NCI-H2171 (cell line): ENCODE measurements at regions not wholly inside any gene's neighbourhood (a gene's known extent, or its start where the extent isn't known, plus 50 kb on each side); places are given as distances from the start of the nearest gene placed in this dataset.

ENCODE experiments used
- DNase-seq: peaks from one replicate; lab custom pipeline; 2025; lab: John Stamatoyannopoulos, UW

DNA sequence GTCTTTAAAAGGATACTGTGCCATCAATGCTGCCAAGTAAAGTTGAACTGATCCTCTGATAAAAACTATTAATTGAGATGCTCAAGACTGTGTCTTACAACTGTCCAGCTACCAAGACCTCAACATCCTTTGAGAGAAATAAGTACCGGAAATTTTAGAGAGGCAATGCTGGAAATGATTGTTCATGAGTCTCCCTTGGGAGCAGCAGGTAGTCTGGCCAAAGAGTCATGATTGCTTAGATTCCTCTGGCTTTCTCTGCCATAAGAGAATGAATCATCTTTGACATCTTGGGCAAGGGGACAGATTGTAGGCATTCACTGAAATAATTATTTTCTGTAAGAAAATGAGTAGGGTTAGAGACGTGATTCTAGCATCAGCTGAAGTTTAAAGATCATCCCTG, 466.6 kb upstream of the DAB2 start:
- no peak for DNase-seq

DNA sequence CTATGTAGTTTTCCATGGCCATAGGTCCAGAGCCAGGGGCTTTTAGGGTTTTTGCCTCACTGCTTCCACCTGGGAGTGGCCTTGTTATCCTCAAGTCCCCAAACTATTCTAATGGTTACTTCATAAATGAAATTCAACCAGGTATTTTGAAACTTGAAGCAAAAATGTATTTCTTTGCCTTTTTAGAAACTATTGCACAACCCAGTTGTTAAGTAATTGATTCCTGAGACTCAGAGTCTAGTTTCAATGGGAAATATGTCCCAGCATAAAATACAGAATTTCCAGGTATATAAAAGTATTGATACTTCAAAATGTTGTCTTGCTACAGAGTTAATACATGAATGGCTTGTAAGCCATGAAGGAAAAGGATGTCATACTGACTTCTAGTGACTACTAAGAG, 456.2 kb upstream of the DAB2 start:
- DNase-seq, result no peak

DNA sequence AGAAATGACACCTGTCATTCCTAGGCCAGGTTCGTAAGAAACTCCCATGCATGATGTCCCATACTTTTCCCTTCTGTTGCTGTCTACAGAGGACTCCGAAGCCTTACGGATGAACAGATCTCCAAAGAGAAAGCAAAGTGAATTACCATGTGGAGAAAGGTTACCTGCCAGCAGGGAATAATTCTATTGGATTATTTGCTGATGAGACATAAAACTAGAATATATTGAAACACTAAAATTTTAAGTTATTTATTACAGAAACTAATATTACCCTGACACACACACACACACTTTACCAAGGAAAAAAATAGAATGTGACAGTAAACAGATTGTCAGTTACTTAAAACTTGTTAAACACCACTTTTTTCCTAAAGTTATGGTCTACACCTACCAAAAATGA, 452.7 kb upstream of the DAB2 start:
- no peak for DNase-seq

DNA sequence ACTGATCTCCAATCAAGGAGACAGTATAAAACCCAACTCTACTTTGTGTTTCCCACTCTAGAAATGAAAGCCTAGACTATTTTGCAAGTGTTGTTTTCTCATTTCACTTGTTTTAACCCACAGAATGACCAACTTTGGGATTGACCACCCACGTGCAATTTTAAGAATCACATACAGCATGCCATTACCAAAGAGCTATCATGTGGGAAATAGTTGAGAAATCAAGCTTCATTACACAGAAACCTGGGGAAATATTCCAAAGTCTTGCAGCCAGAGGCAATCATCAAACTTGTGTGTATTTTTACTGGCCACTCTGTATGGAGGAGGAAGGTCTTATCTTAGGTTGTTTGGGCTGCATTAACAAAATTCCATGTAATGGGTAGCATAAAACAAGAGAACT, 451.4 kb upstream of the DAB2 start:
- DNase-seq, result no peak

DNA sequence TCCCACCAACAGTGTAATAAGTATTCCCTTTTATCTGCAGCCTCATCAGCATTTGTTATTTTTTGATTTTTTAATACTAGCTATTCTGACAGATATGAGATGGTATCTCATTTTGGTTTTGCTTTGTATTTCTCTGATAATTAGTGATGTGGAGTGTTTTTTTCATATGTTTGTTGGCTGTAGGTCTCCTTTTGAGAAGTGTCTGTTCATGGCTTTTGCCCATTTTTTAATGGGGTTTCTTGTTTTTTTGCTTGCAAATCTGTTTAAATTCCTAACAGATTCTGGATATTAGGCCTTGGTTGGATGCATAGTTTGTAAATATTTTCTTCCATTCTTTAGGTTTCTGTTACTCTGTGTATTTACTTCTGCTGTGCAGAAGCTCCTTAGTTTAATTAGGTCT, 445.4 kb upstream of the DAB2 start:
- no peak for DNase-seq

DNA sequence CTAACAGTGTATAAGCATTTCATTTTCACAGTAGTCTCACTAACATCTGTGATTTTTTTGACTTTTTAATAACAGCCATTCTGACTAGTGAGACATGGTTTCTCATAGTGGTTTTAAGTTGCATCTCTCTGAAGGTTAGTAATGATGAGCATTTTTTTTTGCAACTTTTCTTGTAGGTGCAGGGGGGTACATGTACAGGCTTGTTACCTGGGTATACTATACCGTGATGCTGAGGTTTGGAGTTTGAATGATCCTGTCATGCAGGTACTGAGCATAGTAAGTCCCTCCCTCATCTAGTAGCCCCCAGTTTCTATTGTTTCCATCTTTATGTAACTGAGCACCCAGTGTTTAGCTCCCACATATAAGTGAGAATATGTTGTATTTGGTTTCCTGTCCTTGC, 444.6 kb upstream of the DAB2 start:
- DNase-seq, result no peak

DNA sequence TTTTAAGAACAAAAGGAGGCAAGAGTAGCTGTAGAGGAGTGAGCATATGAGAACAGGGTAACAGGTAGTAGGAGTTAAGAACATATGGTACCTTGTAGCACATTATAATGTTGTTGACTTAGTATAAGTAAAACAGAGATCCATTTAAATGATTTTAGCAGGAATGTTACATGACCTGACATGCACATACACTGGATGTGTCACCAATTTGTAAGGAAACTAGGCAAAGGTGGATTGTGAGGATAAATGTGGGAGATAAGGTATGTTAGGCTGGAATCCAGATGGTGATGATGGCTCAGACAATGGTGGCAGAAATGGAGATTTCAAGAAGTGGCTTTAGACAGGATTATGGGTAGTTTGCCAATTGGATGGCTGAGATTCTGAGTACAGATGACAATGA, 443.1 kb upstream of the DAB2 start:
- no peak for DNase-seq

DNA sequence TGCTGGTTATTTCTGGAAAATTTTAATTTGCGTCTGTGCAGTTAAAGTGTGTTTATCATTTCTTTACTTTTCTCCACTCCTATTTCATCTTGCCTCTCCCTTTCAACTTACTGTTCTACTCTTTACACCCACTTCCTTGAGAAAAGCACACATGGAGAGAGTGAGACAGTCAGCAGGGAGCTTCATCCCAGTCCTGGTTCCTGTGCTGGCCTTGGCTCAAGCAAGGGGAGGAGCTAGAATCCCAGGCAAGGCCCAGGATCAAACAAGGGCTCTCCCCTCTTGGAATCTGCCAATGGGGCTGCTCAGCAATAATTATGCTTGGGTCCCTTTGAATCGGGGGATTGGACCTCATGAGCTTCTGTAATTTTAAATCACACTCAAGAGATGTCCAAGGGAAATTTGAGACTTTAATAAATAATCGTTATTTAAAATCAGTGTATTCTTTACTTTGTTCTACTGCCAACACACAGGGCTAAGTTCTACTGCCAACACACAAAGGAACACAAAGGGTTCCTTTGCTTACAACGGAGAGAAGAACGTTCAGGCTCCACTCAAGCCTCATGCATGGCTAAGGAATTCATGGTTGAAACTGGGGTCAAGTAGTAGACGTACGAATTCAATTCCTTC, 439.3 kb upstream of the DAB2 start:
- no peak for DNase-seq

DNA sequence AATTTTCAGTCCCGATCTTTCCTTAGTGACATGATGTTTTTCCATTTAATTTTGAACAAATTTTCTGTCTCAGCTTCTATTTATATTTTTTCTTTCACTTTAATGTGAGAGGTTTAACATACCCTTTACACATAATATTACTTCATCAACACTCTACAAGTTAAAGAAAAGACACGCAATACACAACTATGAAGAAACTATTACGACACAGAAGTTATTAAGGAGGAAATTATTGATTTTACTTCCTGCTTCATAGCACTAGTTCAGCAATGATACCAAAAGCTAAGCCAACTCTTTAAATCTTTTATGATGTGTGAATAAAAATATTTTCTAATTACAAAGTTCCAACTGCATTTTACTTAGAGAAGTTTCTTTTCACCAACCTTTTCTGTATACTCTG, 432.3 kb upstream of the DAB2 start:
- DNase-seq, result no peak

DNA sequence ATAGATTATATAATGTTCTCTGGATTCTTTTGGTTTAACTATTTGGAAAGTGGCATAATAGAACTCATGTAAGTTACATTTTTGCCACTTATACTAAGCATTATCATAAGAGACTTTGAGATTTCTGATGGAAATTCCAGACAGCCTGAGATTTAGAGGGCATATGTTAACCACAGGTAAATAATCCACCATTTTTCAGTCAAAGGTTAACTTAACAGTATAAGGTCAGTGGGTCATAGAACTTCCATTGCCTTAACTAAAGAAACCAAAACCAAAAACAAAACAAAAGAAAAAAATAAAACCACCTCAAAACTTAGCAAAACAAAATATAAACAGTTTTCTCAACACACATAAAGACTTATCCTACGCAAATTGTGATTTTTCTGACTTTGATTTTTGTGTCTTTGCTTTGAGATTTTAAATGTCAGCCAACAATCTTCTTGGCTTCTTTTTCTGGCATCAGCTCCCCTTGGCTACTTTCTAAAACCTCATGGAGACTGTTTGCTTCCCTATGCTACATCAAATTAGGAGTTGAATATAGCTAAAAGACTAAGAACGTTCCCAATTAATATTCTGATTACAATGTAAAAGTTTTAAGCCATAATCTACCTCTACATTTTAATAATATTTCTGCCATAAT, 430.1 kb upstream of the DAB2 start:
- no peak for DNase-seq

DNA sequence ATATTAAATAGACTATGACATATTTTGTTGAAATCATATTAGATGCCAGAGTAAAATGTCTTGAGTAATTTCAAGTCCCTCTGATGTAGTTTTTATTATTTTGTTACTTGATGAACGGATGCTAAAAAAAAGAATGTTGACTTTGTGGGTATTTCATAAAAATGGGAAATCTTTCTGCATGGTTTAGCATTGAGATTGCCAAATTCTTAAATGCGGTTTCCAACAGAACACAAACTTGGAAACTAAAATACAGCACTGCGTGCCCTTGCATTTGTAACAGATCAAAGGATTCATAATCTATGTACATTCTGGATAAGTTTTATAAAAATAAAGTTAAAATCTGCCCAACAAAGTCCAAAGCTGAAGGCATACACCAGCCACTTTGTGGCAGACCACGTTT, 425.5 kb upstream of the DAB2 start:
- DNase-seq, result no peak

DNA sequence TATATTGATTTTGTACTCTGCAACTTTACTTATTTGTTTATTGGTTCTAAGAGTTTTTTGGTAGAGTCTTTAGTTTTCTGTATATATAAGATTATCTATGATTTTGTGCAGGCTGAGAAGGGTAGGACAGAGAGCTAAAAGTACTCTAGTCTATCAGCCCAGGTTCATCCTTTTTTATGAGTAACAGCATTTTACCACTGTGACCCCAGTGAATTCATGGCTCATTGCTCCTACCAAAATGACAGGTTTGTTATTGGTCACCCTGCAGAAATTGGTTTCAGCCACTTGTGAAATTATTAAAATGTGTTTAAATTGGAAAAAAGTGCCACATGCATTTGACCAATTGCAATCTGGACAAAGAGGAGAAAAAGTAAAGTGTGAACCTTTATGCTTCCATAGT, 421.4 kb upstream of the DAB2 start:
- DNase-seq, result no peak

DNA sequence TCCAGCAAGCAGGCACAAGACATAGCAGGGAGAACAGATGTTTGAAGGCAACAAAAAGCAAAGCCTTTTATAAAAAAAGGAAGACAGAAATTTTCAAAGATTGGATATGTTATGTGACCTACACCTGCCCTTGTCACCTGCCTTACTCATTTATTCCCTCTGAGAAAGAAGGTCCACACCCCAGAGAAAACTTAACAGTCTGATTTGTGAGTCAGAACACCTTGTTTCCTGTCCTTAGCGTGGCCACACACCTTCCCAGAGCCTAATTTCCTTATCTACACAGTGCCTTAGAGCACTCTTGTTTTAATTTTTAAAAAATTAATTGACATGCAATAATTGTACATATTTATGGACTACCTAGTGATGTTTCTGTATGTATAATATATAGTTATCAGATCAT, 419.0 kb upstream of the DAB2 start:
- DNase-seq, result no peak

DNA sequence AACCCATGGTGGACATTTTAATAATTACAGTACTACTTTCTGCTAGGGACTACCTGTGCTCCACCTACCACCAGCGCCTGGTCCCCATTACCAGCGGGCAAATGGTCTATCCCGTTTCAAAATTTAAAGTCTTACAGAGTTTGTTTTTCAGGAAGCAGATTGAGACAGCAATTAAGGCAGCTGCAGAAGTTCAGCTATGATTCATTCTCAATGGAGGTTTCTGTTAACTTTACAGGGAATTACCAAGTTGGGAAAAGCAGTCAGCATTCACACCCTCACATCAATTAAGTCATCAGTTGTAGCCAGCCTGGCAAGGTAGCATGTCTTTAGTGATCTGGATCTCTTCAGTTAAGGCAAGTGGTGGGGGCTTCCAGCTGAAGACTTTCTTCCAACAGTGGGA, 410.6 kb upstream of the DAB2 start:
- no peak for DNase-seq

DNA sequence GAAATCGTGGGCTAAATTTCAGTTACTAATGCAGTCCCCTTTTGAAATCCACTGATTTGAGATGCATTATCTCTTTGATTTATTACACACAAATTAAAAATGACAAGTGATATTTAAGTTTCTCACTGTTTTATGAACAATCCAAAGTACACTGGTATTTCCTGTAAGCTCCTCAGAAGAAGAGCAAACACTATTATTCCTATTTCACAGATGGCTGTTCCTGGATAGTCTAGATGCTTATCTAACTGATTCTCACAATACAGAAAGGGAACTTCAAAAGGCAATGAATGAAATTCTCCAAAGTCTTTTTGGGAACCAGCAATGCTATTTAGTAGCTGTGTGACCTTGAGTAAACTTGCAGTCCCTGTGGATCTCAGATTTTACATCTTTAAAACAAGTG, 404.7 kb upstream of the DAB2 start:
- DNase-seq, result no peak

DNA sequence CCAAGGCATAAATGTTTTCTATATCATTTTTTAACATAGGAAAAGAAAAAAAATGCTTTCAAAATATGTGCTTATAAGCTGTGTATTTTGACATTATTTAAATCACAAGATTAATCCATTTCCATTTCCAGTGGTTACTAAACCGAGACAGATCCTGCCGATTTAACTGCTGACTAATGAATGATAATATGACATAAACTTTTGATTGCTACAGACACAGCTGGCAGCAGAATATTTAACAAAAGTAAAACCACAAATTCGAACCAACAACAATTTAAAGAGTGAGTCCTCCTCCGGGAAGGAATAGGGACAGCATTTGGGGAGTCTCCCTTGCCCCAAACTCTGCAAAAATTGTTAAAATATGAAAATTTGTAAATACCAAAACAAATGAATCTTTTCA, 401.3 kb upstream of the DAB2 start:
- no peak for DNase-seq

DNA sequence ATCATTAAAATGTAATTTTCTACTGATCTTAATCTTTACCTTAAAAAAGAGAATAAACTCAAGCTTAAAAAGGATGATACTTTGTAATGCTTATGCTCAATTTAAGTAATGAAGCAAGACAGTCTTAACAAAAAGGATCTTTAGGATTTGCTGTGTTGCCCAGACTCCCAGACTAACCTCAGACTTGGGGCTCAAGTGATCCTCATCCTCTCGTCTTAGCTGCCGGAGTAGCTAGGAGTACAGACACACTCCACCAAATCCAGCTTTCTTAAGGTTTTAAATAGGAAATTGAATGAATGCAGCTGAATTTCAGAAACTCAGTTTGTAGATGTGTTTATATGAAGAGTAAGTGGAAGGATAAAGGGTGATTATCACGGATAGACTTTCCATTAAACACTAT, 400.5 kb upstream of the DAB2 start:
- DNase-seq, result no peak

DNA sequence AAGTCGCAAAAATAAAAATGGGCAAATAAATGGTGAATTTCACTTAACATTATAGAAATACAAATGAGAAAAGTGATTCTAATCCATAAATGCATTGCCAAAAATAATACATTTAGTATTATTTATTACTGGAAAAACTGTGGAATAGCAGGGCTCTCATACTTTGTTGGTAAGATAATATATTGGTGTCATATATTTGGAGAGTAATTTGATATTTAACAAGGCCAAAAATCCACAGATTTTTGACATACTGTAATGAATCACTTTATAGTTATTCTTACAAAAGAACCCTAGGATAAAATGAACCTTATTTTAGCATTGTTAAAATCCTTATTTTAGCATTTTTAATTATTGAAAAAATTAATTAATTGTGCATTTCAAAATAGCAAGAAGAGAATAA, 397.2 kb upstream of the DAB2 start:
- no peak for DNase-seq

DNA sequence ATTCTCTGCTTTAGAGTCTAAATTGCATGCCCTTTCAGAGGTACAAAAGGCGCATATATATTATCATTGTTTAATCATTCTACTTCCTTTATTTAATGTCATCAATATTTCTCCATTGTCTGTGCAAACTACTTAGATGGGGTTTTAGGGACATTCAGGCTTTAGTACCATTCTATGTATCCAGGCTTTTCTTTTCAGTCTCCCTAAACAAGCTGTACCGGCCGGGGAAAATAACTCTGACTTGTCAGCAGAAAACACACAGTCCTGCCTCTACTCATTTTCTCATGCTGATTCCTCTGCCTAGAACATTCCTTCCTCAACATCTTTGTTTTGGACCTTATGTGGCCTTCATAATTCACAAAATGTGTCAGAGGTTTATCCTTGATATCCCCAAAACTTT, 392.1 kb upstream of the DAB2 start:
- no peak for DNase-seq

DNA sequence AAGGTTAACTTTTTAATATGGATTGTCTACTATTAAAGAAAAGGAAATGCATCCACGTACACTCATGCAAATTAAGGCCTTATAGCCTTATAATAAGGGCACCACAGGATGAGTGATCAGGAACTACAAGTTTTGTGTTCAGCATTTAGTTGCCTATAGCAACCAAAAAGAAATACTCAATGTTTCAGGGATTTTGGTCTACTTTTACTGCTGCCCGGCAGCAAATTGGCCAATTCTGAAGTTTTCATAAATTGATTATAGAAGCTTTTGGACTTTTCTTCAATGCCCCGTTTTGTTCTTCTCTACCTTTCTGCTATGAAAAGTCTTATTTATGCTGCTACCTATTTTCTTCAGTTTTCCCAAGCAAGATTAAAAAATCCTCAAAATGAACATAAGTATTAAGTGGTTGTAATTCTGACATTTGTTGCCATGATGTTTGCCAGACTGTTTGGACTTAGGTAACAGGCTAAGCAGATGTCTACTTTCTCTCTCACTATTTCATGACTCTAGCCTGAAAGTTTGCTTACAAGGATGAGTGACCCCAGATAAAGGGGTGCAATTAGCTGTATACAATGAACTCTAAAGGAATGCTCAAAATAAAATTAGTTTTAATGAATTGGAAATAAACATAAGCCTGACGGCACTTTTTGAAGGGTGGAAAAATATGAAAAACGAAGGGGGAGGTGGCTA, 391.5 kb upstream of the DAB2 start:
- DNase-seq, result no peak

DNA sequence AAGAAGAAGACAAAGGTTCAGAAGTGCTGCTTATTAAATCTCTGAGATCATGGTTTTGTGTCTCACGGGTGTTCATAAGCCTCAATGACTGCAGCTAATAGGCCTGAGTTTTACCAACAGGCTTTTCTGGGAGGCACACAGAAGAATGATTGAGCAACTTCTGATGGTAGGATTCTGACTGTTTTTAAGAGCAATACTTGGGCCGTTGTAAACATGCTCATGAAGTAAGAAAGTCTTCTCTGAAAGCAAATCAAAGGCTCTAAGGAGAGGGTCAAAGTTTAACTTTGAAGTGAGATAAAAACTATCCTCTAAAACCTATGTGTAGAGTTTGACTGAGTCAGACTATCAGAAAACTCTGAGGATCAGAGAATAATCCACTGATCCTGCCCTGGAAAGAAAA, 390.9 kb upstream of the DAB2 start:
- no peak for DNase-seq

DNA sequence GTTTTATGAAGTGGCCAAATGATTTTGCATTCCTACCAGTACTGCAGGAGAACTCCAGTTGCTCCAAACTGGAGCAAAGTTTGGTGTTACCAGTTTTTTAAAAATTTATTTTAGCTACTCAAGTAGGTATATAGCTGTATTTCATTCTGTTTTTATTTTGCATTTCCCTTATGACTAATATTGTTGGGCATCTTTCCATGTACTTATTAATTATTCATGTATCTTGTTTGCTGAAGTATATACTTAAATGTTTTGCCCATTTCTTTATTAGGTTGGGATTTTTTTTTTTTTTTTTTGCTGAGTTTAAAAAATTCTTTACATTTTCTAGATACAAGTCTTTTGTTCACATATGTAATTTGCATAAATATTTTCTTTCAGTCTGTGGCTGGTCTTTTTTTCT, 386.6 kb upstream of the DAB2 start:
- DNase-seq, result no peak

DNA sequence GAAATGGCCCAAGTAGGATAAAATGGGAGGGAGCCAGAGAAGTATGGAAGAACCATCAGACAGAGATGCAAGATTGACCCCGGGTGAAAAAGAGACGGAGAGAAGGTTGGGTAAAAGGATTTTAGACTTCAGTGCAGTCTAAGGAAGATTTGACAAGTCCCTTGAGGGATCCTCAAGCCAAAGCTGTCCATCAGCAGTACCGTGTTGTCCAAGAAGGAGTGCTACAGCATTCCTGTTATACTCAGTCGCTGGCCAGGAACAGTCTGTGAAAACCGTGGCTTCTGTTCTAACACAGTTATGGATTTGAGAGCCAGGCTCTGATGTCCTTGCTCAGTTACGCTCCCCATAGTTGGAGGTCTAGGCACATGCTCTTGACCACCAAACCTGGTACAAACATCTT, 383.9 kb upstream of the DAB2 start:
- DNase-seq, result no peak

DNA sequence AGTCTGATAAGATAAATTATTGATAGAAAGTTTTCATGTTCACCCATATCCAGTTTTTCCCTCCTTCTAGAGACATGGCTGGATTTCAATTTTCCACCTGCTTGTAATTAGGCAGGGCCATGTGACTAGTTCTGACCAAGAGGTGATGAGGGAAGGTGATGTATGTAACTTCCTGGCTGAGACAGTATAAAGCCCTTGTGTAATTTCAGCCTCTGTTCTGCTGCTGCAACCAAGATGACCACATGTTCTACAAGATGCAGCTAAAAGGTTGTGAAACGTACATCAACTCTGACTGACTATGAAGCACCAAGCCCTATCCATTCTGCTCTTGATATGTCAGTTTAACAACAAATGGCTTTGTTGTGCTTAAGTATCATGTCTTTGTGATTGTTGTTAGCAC, 376.5 kb upstream of the DAB2 start:
- DNase-seq, result no peak
